Naive thymus-derived CD4-positive, alpha-beta T cell (primary cell): ENCODE measurements at regions not wholly inside any gene's neighbourhood (a gene's known extent, or its start where the extent isn't known, plus 50 kb on each side); places are given as distances from the start of the nearest gene placed in this dataset.

ENCODE experiments used
- ATAC-seq: fragments of 150-1000 bp; cut with Tn5 transposase; 2 replicates; pipeline ENCODE4 v1.10.0; 2021; ENCODE audit warnings: mild to moderate bottlenecking, moderate library complexity
- CTCF ChIA-PET: fragments of 350-600 bp; sonication (Branson Sonifier 250); formaldehyde crosslinking; loops from one replicate; lab custom pipeline; 2021; ENCODE audit warnings: antibody characterized with exemption; lab: Charles Lee
- POLR2A ChIA-PET: fragments of 350-600 bp; sonication (Branson Sonifier 250); formaldehyde crosslinking; loops from one replicate; lab custom pipeline; 2021; ENCODE audit warnings: antibody characterized with exemption, inconsistent platforms; lab: Charles Lee
- DNase-seq, 9 donors: peaks; one replicate each; pipeline versions ENCODE4 v3.0.0 to v3.0.0-alpha.2; 2020 to 2022; ENCODE audit warnings: mixed read lengths in 1 of 9
- H3K27ac ChIP-seq: one replicate; pipeline ENCODE4 v1.7.0; 2013; ENCODE audit warnings: mild to moderate bottlenecking, low read depth, low read length, moderate library complexity
- H3K27me3 ChIP-seq, 2 donors: one replicate each; pipeline ENCODE4 v1.7.0; 2013; ENCODE audit warnings: low read length in 2 of 2, mild to moderate bottlenecking in 2 of 2, moderate library complexity in 2 of 2; ENCODE audit not compliant: control insufficient read depth in 2 of 2, insufficient read depth in 2 of 2
- H3K36me3 ChIP-seq, 3 experiments: 1 replicate in 2 of 3; 2 replicates in 1 of 3; pipeline ENCODE4 v1.7.0; 2013; ENCODE audit warnings: low read length in 3 of 3, mild to moderate bottlenecking in 3 of 3, moderate library complexity in 1 of 3; ENCODE audit not compliant: insufficient read depth in 3 of 3, control insufficient read depth in 2 of 3
- H3K4me1 ChIP-seq, 2 donors: one replicate each; pipeline ENCODE4 v1.7.0; 2013; ENCODE audit warnings: low read length in 2 of 2, mild to moderate bottlenecking in 2 of 2, moderate library complexity in 1 of 2; ENCODE audit not compliant: control insufficient read depth in 2 of 2, insufficient read depth in 2 of 2
- H3K4me3 ChIP-seq: 2 replicates; pipeline ENCODE4 v1.7.0; 2013; ENCODE audit warnings: mild to moderate bottlenecking, low read length
- H3K9me3 ChIP-seq, 3 experiments: 1 replicate in 2 of 3; 2 replicates in 1 of 3; pipeline ENCODE4 v1.7.0; 2013; ENCODE audit warnings: low read length in 3 of 3; ENCODE audit not compliant: control insufficient read depth in 2 of 3
- H3K27ac Mint-ChIP-seq, 9 donors: one replicate each; pipeline ENCODE4 v1.8.0; 2020 to 2022; ENCODE audit warnings: mixed read lengths in 9 of 9, mild to moderate bottlenecking in 8 of 9, moderate library complexity in 5 of 9, inconsistent platforms in 2 of 9
- H3K27me3 Mint-ChIP-seq, 5 donors: one replicate each; pipeline ENCODE4 v1.8.0; 2021 to 2022; ENCODE audit warnings: mixed read lengths in 5 of 5, mild to moderate bottlenecking in 1 of 5
- H3K36me3 Mint-ChIP-seq, 5 donors: one replicate each; pipeline ENCODE4 v1.8.0; 2020 to 2022; ENCODE audit warnings: mixed read lengths in 5 of 5, mild to moderate bottlenecking in 3 of 5, inconsistent platforms in 1 of 5
- H3K4me1 Mint-ChIP-seq, 7 donors: one replicate each; pipeline ENCODE4 v1.8.0; 2020 to 2022; ENCODE audit warnings: mixed read lengths in 7 of 7, mild to moderate bottlenecking in 3 of 7, inconsistent platforms in 1 of 7
- H3K4me3 Mint-ChIP-seq, 10 donors: one replicate each; pipeline ENCODE4 v1.8.0; 2020 to 2022; ENCODE audit warnings: mild to moderate bottlenecking in 10 of 10, mixed read lengths in 10 of 10, moderate library complexity in 6 of 10, inconsistent platforms in 2 of 10
- H3K9me3 Mint-ChIP-seq, 11 donors: one replicate each; pipeline ENCODE4 v1.8.0; 2020 to 2022; ENCODE audit warnings: mixed read lengths in 11 of 11, mild to moderate bottlenecking in 4 of 11, inconsistent platforms in 1 of 11, moderate library complexity in 1 of 11
- intact Hi-C, 2 donors: fragments of 100-400 bp; cut with micrococcal nuclease; formaldehyde crosslinking; loops; one replicate each; pipeline ENCODE4 v1.15.1; 2023

- H3K4me3 ChIP-seq, result no peak overlapping the region
- H3K27ac ChIP-seq, result no peak overlapping the region
- Mint-ChIP-seq H3K36me3 (peaks cover 0 to 7% (median 0%) of the 10 kb centered on the region in 5 donors), H3K4me3 (peak overlapping the region in 8 of 10 donors; percentile 9 to 62 (median 40)), H3K27ac (no peak overlapping the region), H3K9me3 (peaks cover 0 to 2% (median 0%) of the 10 kb centered on the region in 11 donors), H3K27me3 (peaks cover 31 to 54% (median 43%) of the 10 kb centered on the region in 5 donors), H3K4me1 (peaks cover 10 to 19% (median 15%) of the 10 kb centered on the region in 7 donors)
- no peaks in the 10 kb centered on the region for H3K36me3 ChIP-seq
- H3K27me3 ChIP-seq, result no peaks in the 10 kb centered on the region
- intact Hi-C loops, result no loop called here
- POLR2A ChIA-PET, result no interaction called here
- DNase-seq, result no peak
- H3K9me3 ChIP-seq, result no peaks in the 10 kb centered on the region
- no peak for ATAC-seq
- CTCF ChIA-PET, result interaction anchor here (0.6 kb wide), 1 partner anchor 355 kb away, joined by 4 read pairs; no protein-coding TSS in a partner anchor
- H3K4me1 ChIP-seq, result no peaks in the 10 kb centered on the region
Observed at GRCh38 chr1:184152974-184153373, 101.4 kb downstream of the TSEN15 start.

GRCh38 chr1:184153731-184154130 is 102.2 kb downstream of the TSEN15 start:
- Mint-ChIP-seq H3K36me3 (peaks cover 0 to 7% (median 0%) of the 10 kb centered on the region in 5 donors), H3K4me3 (peak overlapping the region in 1 of 10 donors; percentile 1), H3K27ac (no peak overlapping the region), H3K4me1 (peaks cover 10 to 19% (median 15%) of the 10 kb centered on the region in 7 donors), H3K27me3 (peaks cover 30 to 49% (median 42%) of the 10 kb centered on the region in 5 donors), H3K9me3 (peaks cover 0 to 2% (median 0%) of the 10 kb centered on the region in 11 donors)
- H3K9me3 ChIP-seq, result no peaks in the 10 kb centered on the region
- ATAC-seq (no peak), DNase-seq (no peak)
- H3K27me3 ChIP-seq, result no peaks in the 10 kb centered on the region
- H3K4me1 ChIP-seq, result no peaks in the 10 kb centered on the region
- H3K36me3 ChIP-seq, result no peaks in the 10 kb centered on the region
- CTCF ChIA-PET, result no interaction called here
- H3K27ac ChIP-seq, result no peak overlapping the region
- intact Hi-C loops, result no loop called here
- no peak overlapping the region for H3K4me3 ChIP-seq
- POLR2A ChIA-PET, result no interaction called here

GRCh38 chr1:184156521-184157393 is 105.2 kb downstream of the TSEN15 start:
- peaks cover 10 to 19% (median 14%) of the 10 kb centered on the region in 7 donors for H3K4me1 Mint-ChIP-seq
- H3K4me3 Mint-ChIP-seq, result no peak overlapping the region
- Histone ChIP-seq H3K27ac (no peak overlapping the region), H3K4me3 (no peak overlapping the region), H3K4me1 (no peaks in the 10 kb centered on the region), H3K36me3 (no peaks in the 10 kb centered on the region), H3K9me3 (no peaks in the 10 kb centered on the region), H3K27me3 (no peaks in the 10 kb centered on the region)
- H3K27ac Mint-ChIP-seq, result no peak overlapping the region
- peaks cover 0 to 7% (median 0%) of the 10 kb centered on the region in 5 donors for H3K36me3 Mint-ChIP-seq
- no peak for DNase-seq
- CTCF ChIA-PET, result no interaction called here
- intact Hi-C loops, result no loop called here
- H3K27me3 Mint-ChIP-seq, result peaks cover 26 to 40% (median 29%) of the 10 kb centered on the region in 5 donors
- H3K9me3 Mint-ChIP-seq, result peaks cover 0 to 2% (median 0%) of the 10 kb centered on the region in 11 donors
- no peak for ATAC-seq
- POLR2A ChIA-PET, result no interaction called here

GRCh38 chr1:184157394-184157742 is 105.8 kb downstream of the TSEN15 start:
- Histone ChIP-seq H3K9me3 (no peaks in the 10 kb centered on the region), H3K27me3 (no peaks in the 10 kb centered on the region), H3K36me3 (no peaks in the 10 kb centered on the region), H3K4me1 (no peaks in the 10 kb centered on the region), H3K27ac (no peak overlapping the region), H3K4me3 (no peak overlapping the region)
- H3K9me3 Mint-ChIP-seq, result peaks cover 0 to 2% (median 0%) of the 10 kb centered on the region in 11 donors
- ChIA-PET POLR2A (no interaction called here), CTCF (no interaction called here)
- peaks cover 0 to 7% (median 0%) of the 10 kb centered on the region in 5 donors for H3K36me3 Mint-ChIP-seq
- DNase-seq (no peak), ATAC-seq (no peak)
- no peak overlapping the region for H3K4me3 Mint-ChIP-seq
- no peak overlapping the region for H3K27ac Mint-ChIP-seq
- intact Hi-C loops, result no loop called here
- H3K4me1 Mint-ChIP-seq, result peaks cover 9 to 19% (median 11%) of the 10 kb centered on the region in 7 donors
- H3K27me3 Mint-ChIP-seq, result peaks cover 20 to 34% (median 24%) of the 10 kb centered on the region in 5 donors

- Mint-ChIP-seq H3K4me3 (no peak overlapping the region), H3K36me3 (peaks cover 0 to 4% (median 0%) of the 10 kb centered on the region in 5 donors), H3K4me1 (peaks cover 0 to 5% (median under 1%) of the 10 kb centered on the region in 7 donors), H3K27ac (no peak overlapping the region), H3K27me3 (peaks cover 5 to 20% (median 7%) of the 10 kb centered on the region in 5 donors), H3K9me3 (no peaks in the 10 kb centered on the region)
- intact Hi-C loops, result no loop called here
- DNase-seq (no peak), ATAC-seq (no peak)
- Histone ChIP-seq H3K36me3 (no peaks in the 10 kb centered on the region), H3K9me3 (no peaks in the 10 kb centered on the region), H3K4me3 (no peak overlapping the region), H3K27me3 (no peaks in the 10 kb centered on the region), H3K4me1 (no peaks in the 10 kb centered on the region), H3K27ac (no peak overlapping the region)
- ChIA-PET POLR2A (no interaction called here), CTCF (no interaction called here)
Observed at GRCh38 chr1:184158896-184159681, 107.6 kb downstream of the TSEN15 start.

DNA sequence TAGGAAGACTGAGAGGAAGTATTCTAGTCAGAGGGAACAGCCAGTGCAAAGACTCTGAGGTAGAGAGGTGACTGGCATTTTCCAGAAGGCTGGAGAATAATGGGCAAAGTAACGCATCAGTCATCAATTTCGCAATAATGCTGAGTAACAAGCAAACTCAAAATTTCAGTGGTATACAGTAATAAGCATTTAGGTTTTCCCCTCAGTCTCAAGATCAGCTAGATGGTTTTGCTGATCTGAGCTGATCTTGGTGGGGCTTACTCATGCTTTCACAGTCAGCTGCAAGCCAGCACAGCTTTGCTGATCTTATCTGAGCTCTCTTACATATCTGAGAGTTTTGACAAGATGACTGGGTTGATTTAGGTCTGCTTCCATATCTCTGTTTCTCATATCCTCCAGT is 108.7 kb downstream of the TSEN15 start:
- no peaks in the 10 kb centered on the region for H3K36me3 ChIP-seq
- peak; percentile 77 for ATAC-seq
- no peak overlapping the region for H3K4me3 ChIP-seq
- H3K4me1 ChIP-seq, result no peaks in the 10 kb centered on the region
- Mint-ChIP-seq H3K27ac (no peak overlapping the region), H3K27me3 (peaks cover 0 to 14% (median under 1%) of the 10 kb centered on the region in 5 donors), H3K4me3 (no peak overlapping the region), H3K4me1 (peaks cover 0 to 2% (median 0%) of the 10 kb centered on the region in 7 donors), H3K36me3 (peaks cover 0 to 1% (median 0%) of the 10 kb centered on the region in 5 donors), H3K9me3 (peaks cover 0 to 5% (median 0%) of the 10 kb centered on the region in 11 donors)
- DNase-seq, result peak in 1 of 9 donors; percentile 32
- H3K27me3 ChIP-seq, result no peaks in the 10 kb centered on the region
- H3K27ac ChIP-seq, result no peak overlapping the region
- intact Hi-C loops, result loop anchor here in 1 of 2 donors (5.0 to 10.0 kb wide), 3 partner anchors 62 to 817 kb away; no protein-coding TSS in a partner anchor
- POLR2A ChIA-PET, result interaction anchor here (0.7 kb wide), 1 partner anchor 52 kb away, joined by 3 read pairs; no protein-coding TSS in a partner anchor
- CTCF ChIA-PET, result no interaction called here
- no peaks in the 10 kb centered on the region for H3K9me3 ChIP-seq
